ENCODE measurements at regions not wholly inside any gene's neighbourhood (a gene's known extent, or its start where the extent isn't known, plus 50 kb on each side); places are given as distances from the start of the nearest gene placed in this dataset.

DNA sequence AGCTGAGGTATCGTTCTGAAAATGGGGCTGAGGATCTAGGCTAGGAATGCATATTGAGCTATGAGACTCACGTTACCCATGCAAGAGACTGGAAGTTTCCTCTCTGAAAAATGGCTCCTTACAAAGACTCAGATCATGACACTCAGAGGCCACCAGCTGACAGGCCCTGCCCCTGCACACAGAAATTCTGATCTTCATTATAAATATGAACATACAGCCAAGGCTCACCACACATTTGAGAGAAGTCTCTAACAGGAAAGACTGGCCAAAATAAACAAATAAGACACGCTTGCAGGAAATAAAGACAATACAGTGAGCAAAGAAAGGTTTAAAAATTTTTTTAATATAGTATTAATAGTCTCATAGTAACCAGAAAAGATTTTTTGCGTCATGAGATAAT is 365.9 kb downstream of the NFIB start:
- ChIA-PET POLR2A (no interaction called here), CTCF (no interaction called here)
- no peaks in the 10 kb centered on the region for H3K9me3 Mint-ChIP-seq
- H3K27me3 Mint-ChIP-seq: no peaks in the 10 kb centered on the region
- DNase-seq: no peak
- H3K4me3 Mint-ChIP-seq: no peak overlapping the region
- no peak overlapping the region for H3K27ac Mint-ChIP-seq
- no peaks in the 10 kb centered on the region for H3K36me3 Mint-ChIP-seq (ENCODE audit: low read depth)
- no peaks in the 10 kb centered on the region for H3K4me1 Mint-ChIP-seq

GRCh38 chr9:13943176-13943575 is 370.8 kb downstream of the NFIB start:
- Mint-ChIP-seq H3K4me3 (no peak overlapping the region), H3K27ac (no peak overlapping the region), H3K4me1 (no peaks in the 10 kb centered on the region), H3K36me3 (ENCODE audit: low read depth) (no peaks in the 10 kb centered on the region), H3K9me3 (no peaks in the 10 kb centered on the region), H3K27me3 (no peaks in the 10 kb centered on the region)
- CTCF ChIA-PET: no interaction called here
- POLR2A ChIA-PET: no interaction called here
- DNase-seq: no peak

- no peaks in the 10 kb centered on the region for H3K4me1 Mint-ChIP-seq
- H3K9me3 Mint-ChIP-seq: no peaks in the 10 kb centered on the region
- no peak overlapping the region for H3K27ac Mint-ChIP-seq
- no peak overlapping the region for H3K4me3 Mint-ChIP-seq
- POLR2A ChIA-PET: no interaction called here
- CTCF ChIA-PET: no interaction called here
- DNase-seq: no peak
- no peaks in the 10 kb centered on the region for H3K36me3 Mint-ChIP-seq (ENCODE audit: low read depth)
- H3K27me3 Mint-ChIP-seq: no peaks in the 10 kb centered on the region
Observed at GRCh38 chr9:13942695-13943094, 371.2 kb downstream of the NFIB start.

DNA sequence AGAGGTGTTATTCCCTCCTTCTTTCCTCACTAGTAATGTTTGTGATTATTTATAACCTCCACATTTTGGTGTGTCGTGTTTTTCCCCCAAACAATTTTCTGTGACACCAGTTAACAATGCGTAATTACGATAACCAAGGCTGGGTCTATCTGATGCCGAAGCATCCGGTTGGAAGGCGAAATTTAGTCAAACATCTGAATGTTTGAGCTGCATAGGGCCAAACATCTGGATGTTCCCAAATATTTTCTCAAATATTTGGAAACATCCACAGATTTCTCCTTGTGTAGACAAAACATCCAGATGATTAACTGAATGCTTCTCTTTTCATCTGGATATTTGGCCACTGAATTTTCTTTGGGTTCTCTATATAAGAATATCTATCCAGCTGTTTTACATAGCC is 371.7 kb downstream of the NFIB start:
- no peak overlapping the region for H3K4me3 Mint-ChIP-seq
- POLR2A ChIA-PET: no interaction called here
- no peaks in the 10 kb centered on the region for H3K9me3 Mint-ChIP-seq
- DNase-seq: no peak
- no peaks in the 10 kb centered on the region for H3K36me3 Mint-ChIP-seq (ENCODE audit: low read depth)
- no peaks in the 10 kb centered on the region for H3K27me3 Mint-ChIP-seq
- no peaks in the 10 kb centered on the region for H3K4me1 Mint-ChIP-seq
- CTCF ChIA-PET: no interaction called here
- H3K27ac Mint-ChIP-seq: no peak overlapping the region

- Mint-ChIP-seq H3K27ac (no peak overlapping the region), H3K9me3 (no peaks in the 10 kb centered on the region), H3K4me1 (no peaks in the 10 kb centered on the region), H3K36me3 (ENCODE audit: low read depth) (no peaks in the 10 kb centered on the region), H3K4me3 (no peak overlapping the region), H3K27me3 (no peaks in the 10 kb centered on the region)
- no peak for DNase-seq
- CTCF ChIA-PET: no interaction called here
- POLR2A ChIA-PET: no interaction called here
Observed at GRCh38 chr9:13941714-13942113, 372.2 kb downstream of the NFIB start.

GRCh38 chr9:13939701-13940490 is 374.0 kb downstream of the NFIB start:
- POLR2A ChIA-PET: no interaction called here
- no peaks in the 10 kb centered on the region for H3K27me3 Mint-ChIP-seq
- CTCF ChIA-PET: no interaction called here
- no peaks in the 10 kb centered on the region for H3K9me3 Mint-ChIP-seq
- no peak for DNase-seq
- no peaks in the 10 kb centered on the region for H3K4me1 Mint-ChIP-seq
- no peak overlapping the region for H3K27ac Mint-ChIP-seq
- H3K36me3 Mint-ChIP-seq (ENCODE audit: low read depth): no peaks in the 10 kb centered on the region
- H3K4me3 Mint-ChIP-seq: no peak overlapping the region

- Mint-ChIP-seq H3K36me3 (ENCODE audit: low read depth) (no peaks in the 10 kb centered on the region), H3K9me3 (no peaks in the 10 kb centered on the region), H3K4me1 (no peaks in the 10 kb centered on the region)
Observed at GRCh38 chr9:13939134-13939533, 374.8 kb downstream of the NFIB start.

GRCh38 chr9:13934416-13934815 is 379.5 kb downstream of the NFIB start:
- Mint-ChIP-seq H3K4me1 (no peaks in the 10 kb centered on the region), H3K27ac (no peak overlapping the region), H3K27me3 (no peaks in the 10 kb centered on the region), H3K9me3 (no peaks in the 10 kb centered on the region), H3K36me3 (ENCODE audit: low read depth) (no peaks in the 10 kb centered on the region), H3K4me3 (no peak overlapping the region)
- no peak for DNase-seq
- CTCF ChIA-PET: no interaction called here
- POLR2A ChIA-PET: no interaction called here

More at GRCh38 chr9:13939134-13939533, 374.8 kb downstream of the NFIB start:
- POLR2A ChIA-PET: no interaction called here
- no peak overlapping the region for H3K4me3 Mint-ChIP-seq
- H3K27me3 Mint-ChIP-seq: no peaks in the 10 kb centered on the region
- no peak overlapping the region for H3K27ac Mint-ChIP-seq
- no peak for DNase-seq
- CTCF ChIA-PET: no interaction called here

DNA sequence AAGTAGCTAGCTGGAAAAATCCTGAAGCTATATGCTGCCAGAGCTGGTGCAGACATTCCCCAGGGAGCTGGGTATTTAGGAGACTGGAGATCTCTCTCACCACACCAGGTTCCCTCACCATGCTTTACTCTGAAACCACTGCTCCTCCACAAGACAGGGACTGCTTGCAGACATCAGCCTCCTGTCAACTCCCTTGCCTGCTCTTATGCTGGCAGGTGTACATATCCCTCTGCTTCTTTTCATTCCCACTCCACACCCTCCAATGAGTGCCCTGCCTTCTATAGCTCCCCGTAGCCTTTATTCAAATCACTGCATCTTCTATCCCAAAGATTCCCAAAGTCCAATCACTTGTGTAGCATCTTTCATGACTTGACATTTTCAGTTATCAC is 380.7 kb downstream of the NFIB start:
- Mint-ChIP-seq H3K9me3 (no peaks in the 10 kb centered on the region), H3K36me3 (ENCODE audit: low read depth) (no peaks in the 10 kb centered on the region), H3K27ac (no peak overlapping the region), H3K4me1 (no peaks in the 10 kb centered on the region), H3K27me3 (no peaks in the 10 kb centered on the region), H3K4me3 (no peak overlapping the region)
- ChIA-PET CTCF (no interaction called here), POLR2A (no interaction called here)
- no peak for DNase-seq

GRCh38 chr9:13932528-13933267 is 381.2 kb downstream of the NFIB start:
- H3K4me3 Mint-ChIP-seq: no peak overlapping the region
- H3K4me1 Mint-ChIP-seq: no peaks in the 10 kb centered on the region
- ChIA-PET POLR2A (no interaction called here), CTCF (no interaction called here)
- no peaks in the 10 kb centered on the region for H3K36me3 Mint-ChIP-seq (ENCODE audit: low read depth)
- no peak overlapping the region for H3K27ac Mint-ChIP-seq
- no peak for DNase-seq
- H3K27me3 Mint-ChIP-seq: no peaks in the 10 kb centered on the region
- H3K9me3 Mint-ChIP-seq: no peaks in the 10 kb centered on the region

- no peak for DNase-seq
- Mint-ChIP-seq H3K4me1 (no peaks in the 10 kb centered on the region), H3K27me3 (no peaks in the 10 kb centered on the region), H3K9me3 (no peaks in the 10 kb centered on the region), H3K27ac (no peak overlapping the region), H3K4me3 (no peak overlapping the region), H3K36me3 (ENCODE audit: low read depth) (no peaks in the 10 kb centered on the region)
- CTCF ChIA-PET: no interaction called here
- POLR2A ChIA-PET: no interaction called here
Observed at GRCh38 chr9:13929013-13929412, 384.9 kb downstream of the NFIB start.

DNA sequence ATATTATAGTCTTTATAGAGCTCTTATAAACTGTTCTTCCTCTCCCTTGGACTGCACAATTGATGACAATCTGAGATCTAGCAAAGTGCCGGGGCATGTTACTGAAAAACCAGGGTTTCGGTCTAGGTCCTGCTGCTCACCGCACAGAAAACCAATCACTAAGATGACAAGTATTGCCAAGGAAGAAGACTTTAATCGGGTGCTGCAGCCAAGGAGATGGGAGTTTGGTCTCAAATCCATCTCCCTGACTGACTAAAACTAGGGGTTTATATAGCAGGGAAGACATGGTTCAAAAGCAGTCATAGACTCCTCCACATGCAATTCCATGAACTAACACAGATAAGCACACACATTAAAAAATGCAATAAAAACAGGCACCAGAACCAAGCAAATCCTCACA is 390.6 kb downstream of the NFIB start:
- no peaks in the 10 kb centered on the region for H3K9me3 Mint-ChIP-seq
- ChIA-PET CTCF (no interaction called here), POLR2A (no interaction called here)
- no peaks in the 10 kb centered on the region for H3K27me3 Mint-ChIP-seq
- DNase-seq: no peak
- no peak overlapping the region for H3K27ac Mint-ChIP-seq
- H3K4me1 Mint-ChIP-seq: no peaks in the 10 kb centered on the region
- H3K4me3 Mint-ChIP-seq: no peak overlapping the region
- H3K36me3 Mint-ChIP-seq (ENCODE audit: low read depth): no peaks in the 10 kb centered on the region

DNA sequence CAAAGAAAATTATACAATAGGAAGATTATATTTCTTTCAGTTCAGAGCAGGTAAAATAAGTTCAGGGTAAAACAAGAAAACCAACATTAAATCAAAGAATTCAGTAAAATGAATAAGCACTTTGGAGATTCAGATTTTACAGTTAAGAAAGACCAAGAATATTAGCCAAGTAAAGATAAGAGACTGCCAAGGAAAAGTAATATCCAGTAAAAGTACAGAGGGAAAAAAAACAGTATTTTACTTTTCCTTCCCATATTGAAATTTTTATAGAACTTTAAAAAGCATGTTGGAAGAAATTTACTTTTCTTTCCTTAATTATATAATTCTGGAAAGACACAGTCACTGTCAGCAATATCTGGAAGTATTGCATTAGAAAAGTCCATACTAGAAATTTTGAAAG is 393.4 kb downstream of the NFIB start:
- H3K27ac Mint-ChIP-seq: no peak overlapping the region
- no peaks in the 10 kb centered on the region for H3K4me1 Mint-ChIP-seq
- H3K36me3 Mint-ChIP-seq (ENCODE audit: low read depth): no peaks in the 10 kb centered on the region
- DNase-seq: no peak
- no peaks in the 10 kb centered on the region for H3K9me3 Mint-ChIP-seq
- ChIA-PET POLR2A (no interaction called here), CTCF (no interaction called here)
- no peak overlapping the region for H3K4me3 Mint-ChIP-seq
- no peaks in the 10 kb centered on the region for H3K27me3 Mint-ChIP-seq

- H3K27ac Mint-ChIP-seq: no peak overlapping the region
- no peaks in the 10 kb centered on the region for H3K4me1 Mint-ChIP-seq
- ChIA-PET POLR2A (no interaction called here), CTCF (no interaction called here)
- no peaks in the 10 kb centered on the region for H3K36me3 Mint-ChIP-seq (ENCODE audit: low read depth)
- H3K27me3 Mint-ChIP-seq: no peaks in the 10 kb centered on the region
- DNase-seq: no peak
- no peaks in the 10 kb centered on the region for H3K9me3 Mint-ChIP-seq
- no peak overlapping the region for H3K4me3 Mint-ChIP-seq
Observed at GRCh38 chr9:13919401-13919800, 394.5 kb downstream of the NFIB start.
